ENCODE measurements at regions not wholly inside any gene's neighbourhood (a gene's known extent, or its start where the extent isn't known, plus 50 kb on each side); places are given as distances from the start of the nearest gene placed in this dataset.
"Not testable (repeated sequence)": the region's sequence is repeated elsewhere in the genome, so short reads cannot be mapped to it uniquely, and the experiment has no call there.

- DNase-seq = no peak
Observed at GRCh38 chr10:53534428-53534827, 761.8 kb upstream of the MBL2 start.

- DNase-seq = no peak
Observed at GRCh38 chr10:53528974-53529373, 756.4 kb upstream of the MBL2 start.

GRCh38 chr10:53521046-53521445 lies 748.5 kb upstream of the MBL2 start:
- DNase-seq = no peak

GRCh38 chr10:53508197-53508596 lies 735.6 kb upstream of the MBL2 start:
- DNase-seq = no peak

GRCh38 chr10:53504492-53504891 lies 731.9 kb upstream of the MBL2 start:
- not testable (repeated sequence) for DNase-seq

GRCh38 chr10:53491774-53492173 lies 719.2 kb upstream of the MBL2 start:
- DNase-seq = no peak

- no peak for DNase-seq
Observed at GRCh38 chr10:53490553-53490952, 718.0 kb upstream of the MBL2 start.

- DNase-seq = no peak
Observed at GRCh38 chr10:53489335-53490182, 717.0 kb upstream of the MBL2 start.

GRCh38 chr10:53487019-53487983 lies 714.7 kb upstream of the MBL2 start:
- DNase-seq = peak in 2 of 3 donors; percentile 1 to 2

- not testable (repeated sequence) for DNase-seq
Observed at GRCh38 chr10:53485422-53485821, 712.8 kb upstream of the MBL2 start.

- DNase-seq = no peak
Observed at GRCh38 chr10:53479365-53479764, 706.8 kb upstream of the MBL2 start.

GRCh38 chr10:53477313-53477675 lies 704.7 kb upstream of the MBL2 start:
- no peak for DNase-seq

- DNase-seq = no peak
Observed at GRCh38 chr10:53476650-53477312, 704.2 kb upstream of the MBL2 start.

- DNase-seq = no peak
Observed at GRCh38 chr10:53469383-53469782, 696.8 kb upstream of the MBL2 start.

GRCh38 chr10:53463539-53463938 lies 691.0 kb upstream of the MBL2 start:
- DNase-seq = no peak

- DNase-seq = no peak
Observed at GRCh38 chr10:53458007-53458406, 685.4 kb upstream of the MBL2 start.

GRCh38 chr10:53453196-53453595 lies 680.6 kb upstream of the MBL2 start:
- DNase-seq = no peak

- DNase-seq = no peak
Observed at GRCh38 chr10:53447576-53447975, 675.0 kb upstream of the MBL2 start.

GRCh38 chr10:53441843-53442242 lies 669.3 kb upstream of the MBL2 start:
- DNase-seq = no peak

- DNase-seq = no peak
Observed at GRCh38 chr10:53440601-53441000, 668.0 kb upstream of the MBL2 start.

GRCh38 chr10:53439075-53439474 lies 666.5 kb upstream of the MBL2 start:
- not testable (repeated sequence) for DNase-seq

GRCh38 chr10:53434413-53434812 lies 661.8 kb upstream of the MBL2 start:
- peak in 1 of 3 donors; percentile 0 for DNase-seq
